GM21529 (cell line): ENCODE measurements at regions not wholly inside any gene's neighbourhood (a gene's known extent, or its start where the extent isn't known, plus 50 kb on each side); places are given as distances from the start of the nearest gene placed in this dataset.

Experiments used
- ATAC-seq: cut with Tn5 transposase; IDR thresholded peaks from one replicate; pipeline ENCODE4 v1.9.1; 2021; ENCODE audit not compliant: unreplicated experiment

DNA sequence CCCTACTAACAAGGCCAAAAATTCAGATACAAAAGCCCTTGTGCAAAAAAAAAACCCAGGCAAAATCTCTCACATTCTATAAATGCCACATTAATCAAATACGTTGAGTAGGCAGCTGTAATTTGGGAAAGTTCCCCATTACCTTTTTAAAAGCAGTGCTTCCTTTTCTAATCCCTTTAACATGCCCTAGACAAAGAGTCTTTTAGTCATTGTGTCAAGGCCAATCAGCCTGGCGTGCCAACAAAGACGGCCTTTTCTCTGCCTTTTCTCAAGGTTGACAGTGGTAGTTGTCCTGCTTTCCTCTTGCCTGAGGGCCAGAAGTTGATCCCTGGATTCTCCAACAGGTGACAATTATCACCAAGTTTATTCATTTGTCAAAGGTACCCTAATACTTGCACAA lies 62.5 kb upstream of the METAP2 start:
- no peak for ATAC-seq

DNA sequence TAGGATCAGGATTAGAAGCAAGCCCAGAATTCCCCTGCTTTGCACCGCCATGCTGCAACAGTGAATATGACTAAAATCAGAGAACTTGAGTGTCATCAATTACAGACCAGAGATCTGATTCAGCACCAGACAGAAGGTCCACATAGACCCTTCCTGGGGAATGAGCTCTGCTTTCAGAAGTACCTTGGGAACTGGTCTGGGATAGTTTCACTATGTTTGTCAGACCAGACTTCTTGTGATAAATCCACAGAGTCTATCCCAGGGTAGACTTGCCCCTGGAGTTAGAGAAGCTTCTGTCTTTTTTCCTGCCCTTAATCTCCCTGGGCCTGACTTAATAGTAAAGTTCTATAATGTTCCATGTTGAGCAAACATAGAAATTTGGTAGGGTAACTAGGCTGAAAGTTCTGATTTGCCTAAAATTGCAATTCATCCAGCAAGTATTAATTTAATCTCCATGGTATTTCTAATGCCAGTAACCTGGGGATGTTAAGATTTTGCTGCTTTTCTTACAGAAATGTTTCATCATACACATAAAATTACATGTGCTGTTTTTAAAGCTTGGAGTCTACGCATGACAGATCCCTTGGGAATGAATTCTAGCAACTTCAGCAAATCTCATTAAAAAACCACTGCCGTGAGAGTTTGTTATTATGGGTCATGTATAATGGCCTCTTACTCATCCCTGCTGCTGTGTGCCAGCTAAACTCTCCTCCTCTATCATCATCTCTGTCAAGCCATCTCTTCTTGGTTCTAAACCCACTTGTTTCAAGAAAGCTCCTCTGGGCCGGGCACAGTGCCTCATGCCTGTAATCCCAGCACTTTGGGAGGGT lies 61.3 kb upstream of the METAP2 start:
- no peak for ATAC-seq

DNA sequence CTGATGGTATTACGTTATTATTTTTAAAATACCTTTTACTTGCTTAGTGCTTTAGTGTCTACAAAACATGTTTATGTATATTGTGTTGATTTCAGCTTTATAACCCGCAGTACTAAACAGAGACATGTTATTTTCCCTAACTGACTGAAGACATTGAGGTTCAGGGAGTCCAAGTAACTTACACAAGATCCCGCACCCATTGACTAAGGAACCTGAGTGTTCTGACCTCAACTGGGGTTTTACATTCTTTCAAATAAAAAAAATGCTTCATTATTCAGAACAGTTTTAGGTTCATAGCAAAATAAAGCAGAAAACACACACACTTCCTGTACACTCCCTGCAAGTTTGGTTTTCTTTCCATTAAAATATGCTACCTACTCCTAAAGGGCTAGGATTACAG lies 60.4 kb upstream of the METAP2 start:
- no peak for ATAC-seq

DNA sequence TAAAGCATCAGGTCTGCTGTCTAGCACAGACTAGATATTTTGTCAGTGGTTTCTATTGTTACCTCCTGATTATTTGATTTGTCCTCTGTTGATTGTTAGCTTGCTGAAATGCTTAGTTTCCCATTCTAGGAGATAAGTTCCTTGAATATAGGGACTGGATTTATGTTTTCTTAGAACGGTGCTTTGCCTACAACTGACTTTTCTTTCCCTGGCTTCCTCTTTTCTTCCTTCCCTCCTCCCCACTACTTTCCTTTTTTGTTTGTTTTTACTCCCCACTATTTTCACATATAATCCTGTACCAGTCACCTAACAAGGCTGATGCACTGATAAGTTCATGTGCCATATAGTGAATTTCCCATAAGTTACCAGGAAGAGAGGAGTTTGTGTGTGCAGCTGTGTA lies 58.5 kb upstream of the METAP2 start:
- no peak for ATAC-seq

DNA sequence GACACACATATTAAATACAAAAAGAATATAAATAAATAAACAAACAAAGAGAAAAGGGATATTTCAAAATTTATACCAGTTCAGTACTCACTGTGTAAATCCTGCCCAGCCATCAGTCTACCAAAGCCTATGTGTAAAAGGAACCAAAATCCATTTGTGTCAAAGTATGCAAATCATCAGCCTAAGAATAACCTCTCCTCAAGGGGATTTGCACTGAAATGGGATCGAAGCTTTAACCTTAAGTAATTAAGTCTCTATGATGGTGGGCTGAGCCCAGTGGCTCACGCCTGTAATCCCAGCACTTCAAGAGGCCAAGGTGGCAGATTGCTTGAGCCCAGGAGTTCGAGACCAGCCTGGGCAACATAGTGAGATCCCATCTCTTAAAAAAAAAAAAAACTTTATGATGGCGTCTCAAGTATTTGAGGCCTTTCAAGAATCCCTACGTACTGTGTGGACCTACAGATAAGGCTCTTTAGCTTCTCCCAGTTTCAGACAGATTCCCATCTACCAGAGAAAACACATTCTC lies 57.8 kb upstream of the METAP2 start:
- no peak for ATAC-seq

DNA sequence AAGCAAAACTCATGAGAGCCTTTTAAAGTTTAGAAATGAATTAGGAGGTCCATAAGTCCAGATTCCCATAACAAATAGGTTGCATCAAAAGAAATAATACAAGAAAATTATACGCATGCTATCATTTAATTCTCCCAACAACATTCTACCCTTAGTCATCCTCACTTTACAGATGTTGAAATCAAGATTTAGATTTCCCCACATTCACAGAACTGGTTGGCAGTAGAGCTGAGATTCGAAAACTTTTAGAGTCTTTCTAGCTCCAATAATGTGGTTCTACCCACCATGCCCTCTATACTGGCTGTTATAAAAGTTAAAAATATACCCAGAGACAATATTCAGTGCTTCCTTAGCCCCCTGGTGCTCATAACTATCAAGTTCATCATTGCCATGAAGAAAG lies 56.6 kb upstream of the METAP2 start:
- ATAC-seq, result no peak

DNA sequence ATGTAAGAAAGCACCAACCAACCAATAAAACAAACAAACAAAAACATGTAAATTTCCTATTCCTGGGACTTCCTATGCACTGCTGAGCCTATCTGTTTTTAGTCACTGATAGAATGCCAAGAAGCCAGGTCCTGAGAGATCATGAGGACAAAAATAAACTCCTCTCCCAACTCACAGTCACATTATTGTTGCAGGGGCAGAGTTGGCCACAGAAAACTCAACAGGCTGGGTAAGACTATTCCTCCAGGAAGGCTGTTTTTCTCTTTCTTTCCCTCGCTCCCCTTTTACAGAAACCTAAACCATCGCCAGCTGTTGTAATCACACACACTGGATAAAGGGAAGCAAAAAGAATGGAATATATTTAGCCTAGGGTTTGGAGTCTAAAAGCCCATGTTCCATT lies 55.8 kb upstream of the METAP2 start:
- no peak for ATAC-seq
